ENCODE measurements at regions not wholly inside any gene's neighbourhood (a gene's known extent, or its start where the extent isn't known, plus 50 kb on each side); places are given as distances from the start of the nearest gene placed in this dataset.

GRCh38 chr13:40087091-40088002 is 431.9 kb downstream of the COG6 start:
- Mint-ChIP-seq H3K4me3 (ENCODE audit: unreplicated experiment) (no peak overlapping the region), H3K9me3 (ENCODE audit: unreplicated experiment) (peaks cover 4% of the 10 kb centered on the region)

DNA sequence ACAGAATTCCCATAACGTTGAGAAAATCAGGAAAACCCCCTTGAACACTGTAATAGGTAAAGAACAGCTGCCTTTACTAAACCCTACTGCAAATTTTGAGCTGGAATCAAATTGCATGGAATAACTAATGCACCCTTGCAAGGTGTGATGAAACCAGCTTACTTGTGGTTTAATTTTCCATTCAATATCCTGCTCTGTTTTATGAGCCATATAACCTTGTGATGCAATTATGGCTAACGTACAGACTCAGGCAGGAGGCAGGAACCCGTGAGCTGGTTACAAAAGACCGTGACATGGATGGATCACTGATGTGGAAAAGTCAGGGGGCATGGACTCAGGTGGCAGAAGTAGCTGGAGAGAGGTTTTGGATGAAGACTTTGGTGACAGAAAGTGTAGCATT is 438.6 kb downstream of the COG6 start:
- H3K9me3 Mint-ChIP-seq (ENCODE audit: unreplicated experiment): peaks cover 5% of the 10 kb centered on the region
- no peak overlapping the region for H3K27ac Mint-ChIP-seq (ENCODE audit: unreplicated experiment)
- DNase-seq: no peak
- H3K4me1 Mint-ChIP-seq (ENCODE audit: low read depth, unreplicated experiment): no peaks in the 10 kb centered on the region
- H3K4me3 Mint-ChIP-seq (ENCODE audit: unreplicated experiment): no peak overlapping the region
- TF ChIP-seq, protein P1, sequence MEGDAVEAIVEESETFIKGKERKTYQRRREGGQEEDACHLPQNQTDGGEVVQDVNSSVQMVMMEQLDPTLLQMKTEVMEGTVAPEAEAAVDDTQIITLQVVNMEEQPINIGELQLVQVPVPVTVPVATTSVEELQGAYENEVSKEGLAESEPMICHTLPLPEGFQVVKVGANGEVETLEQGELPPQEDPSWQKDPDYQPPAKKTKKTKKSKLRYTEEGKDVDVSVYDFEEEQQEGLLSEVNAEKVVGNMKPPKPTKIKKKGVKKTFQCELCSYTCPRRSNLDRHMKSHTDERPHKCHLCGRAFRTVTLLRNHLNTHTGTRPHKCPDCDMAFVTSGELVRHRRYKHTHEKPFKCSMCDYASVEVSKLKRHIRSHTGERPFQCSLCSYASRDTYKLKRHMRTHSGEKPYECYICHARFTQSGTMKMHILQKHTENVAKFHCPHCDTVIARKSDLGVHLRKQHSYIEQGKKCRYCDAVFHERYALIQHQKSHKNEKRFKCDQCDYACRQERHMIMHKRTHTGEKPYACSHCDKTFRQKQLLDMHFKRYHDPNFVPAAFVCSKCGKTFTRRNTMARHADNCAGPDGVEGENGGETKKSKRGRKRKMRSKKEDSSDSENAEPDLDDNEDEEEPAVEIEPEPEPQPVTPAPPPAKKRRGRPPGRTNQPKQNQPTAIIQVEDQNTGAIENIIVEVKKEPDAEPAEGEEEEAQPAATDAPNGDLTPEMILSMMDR (IDR thresholded peaks at IDR 0.05; ENCODE audit: partially characterized antibody, unreplicated experiment): no peak
- peaks cover 6% of the 10 kb centered on the region for H3K36me3 Mint-ChIP-seq (ENCODE audit: unreplicated experiment)
- no peaks in the 10 kb centered on the region for H3K27me3 Mint-ChIP-seq (ENCODE audit: unreplicated experiment)

More at GRCh38 chr13:40087091-40088002, 431.9 kb downstream of the COG6 start:
- TF ChIP-seq, protein P1 (IDR thresholded peaks at IDR 0.05; ENCODE audit: partially characterized antibody, unreplicated experiment): no peak
- peaks cover 4% of the 10 kb centered on the region for H3K27me3 Mint-ChIP-seq (ENCODE audit: unreplicated experiment)
- H3K27ac Mint-ChIP-seq (ENCODE audit: unreplicated experiment): no peak overlapping the region
- no peaks in the 10 kb centered on the region for H3K36me3 Mint-ChIP-seq (ENCODE audit: unreplicated experiment)
- peaks cover 9% of the 10 kb centered on the region for H3K4me1 Mint-ChIP-seq (ENCODE audit: low read depth, unreplicated experiment)
- DNase-seq: no peak

DNA sequence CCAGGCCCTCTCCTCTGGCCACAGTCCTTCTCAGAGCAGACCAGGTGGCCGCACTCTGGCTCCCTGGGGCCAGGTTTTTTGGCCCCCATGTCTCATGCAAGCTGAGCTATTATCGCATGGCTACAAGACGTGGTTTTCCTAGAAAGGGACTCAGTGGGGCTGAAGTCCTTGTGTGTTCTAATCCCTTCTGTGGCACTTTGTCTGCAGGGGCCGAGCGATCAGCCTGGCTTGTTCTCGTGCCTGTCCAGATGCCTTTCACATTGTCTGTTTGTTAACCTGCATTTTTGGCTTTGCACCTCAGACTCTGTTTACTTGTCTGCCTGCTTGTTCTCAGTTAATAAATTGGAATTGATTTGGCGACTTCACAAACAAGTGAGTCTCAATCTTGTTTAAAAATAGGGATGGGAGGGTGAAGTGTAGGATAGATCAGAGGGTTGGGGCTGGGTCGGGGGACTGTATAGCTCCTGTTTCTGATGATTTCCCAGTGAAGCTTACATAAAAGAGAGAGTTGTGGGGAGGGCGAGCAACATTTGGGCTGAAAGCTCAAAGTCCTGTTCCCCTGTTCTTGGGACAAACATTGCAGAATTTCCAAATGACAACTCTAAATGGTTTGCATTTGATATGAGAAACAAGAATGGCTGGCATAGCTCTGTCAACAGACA is 440.4 kb downstream of the COG6 start:
- Mint-ChIP-seq H3K4me1 (ENCODE audit: low read depth, unreplicated experiment) (no peaks in the 10 kb centered on the region), H3K9me3 (ENCODE audit: unreplicated experiment) (peaks cover 5% of the 10 kb centered on the region), H3K4me3 (ENCODE audit: unreplicated experiment) (no peak overlapping the region), H3K27ac (ENCODE audit: unreplicated experiment) (no peak overlapping the region), H3K36me3 (ENCODE audit: unreplicated experiment) (peaks cover 6% of the 10 kb centered on the region), H3K27me3 (ENCODE audit: unreplicated experiment) (no peaks in the 10 kb centered on the region)
- TF ChIP-seq, protein P1 (IDR thresholded peaks at IDR 0.05; ENCODE audit: partially characterized antibody, unreplicated experiment): no peak
- no peak for DNase-seq

- H3K27me3 Mint-ChIP-seq (ENCODE audit: unreplicated experiment): no peaks in the 10 kb centered on the region
- H3K27ac Mint-ChIP-seq (ENCODE audit: unreplicated experiment): no peak overlapping the region
- H3K36me3 Mint-ChIP-seq (ENCODE audit: unreplicated experiment): peaks cover 6% of the 10 kb centered on the region
- TF ChIP-seq, protein P1 (IDR thresholded peaks at IDR 0.05; ENCODE audit: partially characterized antibody, unreplicated experiment): no peak
- no peaks in the 10 kb centered on the region for H3K4me1 Mint-ChIP-seq (ENCODE audit: low read depth, unreplicated experiment)
- peaks cover 5% of the 10 kb centered on the region for H3K9me3 Mint-ChIP-seq (ENCODE audit: unreplicated experiment)
- DNase-seq: no peak
- H3K4me3 Mint-ChIP-seq (ENCODE audit: unreplicated experiment): no peak overlapping the region
Measured at GRCh38 chr13:40096357-40096901, 441.0 kb downstream of the COG6 start.

Data from glutamatergic neuron (in vitro differentiated cells).